ENCODE measurements at regions not wholly inside any gene's neighbourhood (a gene's known extent, or its start where the extent isn't known, plus 50 kb on each side); places are given as distances from the start of the nearest gene placed in this dataset.

GRCh38 chr5:88438006-88438405 is 169.4 kb upstream of the TMEM161B start:
- no peak for TF ChIP-seq ZNF274 (CRISPR knock-in tag; IDR thresholded peaks at IDR 0.05)
- TF ChIP-seq CTCF (CRISPR knock-in tag; IDR thresholded peaks at IDR 0.05), result no peak
- TF ChIP-seq NFIC (IDR thresholded peaks at IDR 0.05; ENCODE audit: low read length), result no peak
- no peak for TF ChIP-seq RFX5 (IDR thresholded peaks at IDR 0.05; ENCODE audit: low read depth, low read length)
- no peak for TF ChIP-seq HDAC2 (CRISPR knock-in tag; IDR thresholded peaks at IDR 0.05)
- no peak for TF ChIP-seq TEF (CRISPR knock-in tag; IDR thresholded peaks at IDR 0.05)
- TF ChIP-seq POLR2A (IDR thresholded peaks at IDR 0.05; ENCODE audit: insufficient read depth in 1 of 2, low read depth in 2 of 2, low read length in 2 of 2), result no peak
